Esophagus muscularis mucosa (tissue), 4 donors: ENCODE measurements at regions not wholly inside any gene's neighbourhood (a gene's known extent, or its start where the extent isn't known, plus 50 kb on each side); places are given as distances from the start of the nearest gene placed in this dataset.

Experiments used
- DNase-seq: peaks from one replicate; pipeline ENCODE4 v3.0.0-alpha.2; 2017; ENCODE audit errors: extremely low spot score
- H3K27ac ChIP-seq, 4 donors: fragments of 200-600 bp; sonication (generic); replicated peaks in 1 of 4; 1 replicate in 3 of 4; 2 replicates in 1 of 4; pipeline ENCODE4 v1.5.1; 2016 to 2019; ENCODE audit warnings: mild to moderate bottlenecking in 1 of 4
- H3K27me3 ChIP-seq, 4 donors: fragments of 200-600 bp; sonication (generic); one replicate each; pipeline versions ENCODE4 v1.5.1 to v1.6.0; 2016 to 2019
- H3K36me3 ChIP-seq, 4 donors: fragments of 200-600 bp; sonication (generic); one replicate each; pipeline ENCODE4 v1.5.1; 2016 to 2019
- H3K4me1 ChIP-seq, 4 donors: fragments of 200-600 bp; sonication (generic); one replicate each; pipeline ENCODE4 v1.5.1; 2016 to 2019
- H3K4me3 ChIP-seq, 4 donors: fragments of 200-600 bp; sonication (generic); 1 replicate in 2 of 4; 2 replicates in 2 of 4; pipeline ENCODE4 v1.5.1; 2016 to 2019; ENCODE audit warnings: mild to moderate bottlenecking in 4 of 4, moderate library complexity in 1 of 4
- H3K9me3 ChIP-seq, 4 donors: fragments of 200-600 bp; sonication (generic); 1 replicate in 3 of 4; 2 replicates in 1 of 4; pipeline ENCODE4 v1.5.1; 2016 to 2019
- CTCF ChIP-seq, 3 experiments: fragments of 200-600 bp in 2 of 3; fragments of 450-650 bp in 1 of 3; sonication (generic) in 2 of 3; IDR thresholded peaks; one replicate each; pipeline ENCODE4 v1.5.1; 2017 to 2019; ENCODE audit warnings: antibody characterized with exemption in 3 of 3, mild to moderate bottlenecking in 2 of 3, moderate library complexity in 1 of 3
- EP300 ChIP-seq: sonication (generic); formaldehyde crosslinking; IDR thresholded peaks from one replicate; pipeline ENCODE4 v1.6.1; 2017; ENCODE audit warnings: antibody characterized with exemption
- POLR2A ChIP-seq: fragments of 450-650 bp; IDR thresholded peaks from one replicate; pipeline ENCODE4 v1.6.1; 2017; ENCODE audit warnings: antibody characterized with exemption, moderate library complexity, mild to moderate bottlenecking, low read depth
- POLR2AphosphoS5 ChIP-seq, 2 donors: sonication (generic); formaldehyde crosslinking; IDR thresholded peaks; one replicate each; pipeline ENCODE4 v1.6.1; 2017; ENCODE audit warnings: antibody characterized with exemption in 2 of 2
- WGBS: methylation state at CpG from one replicate; pipeline ENCODE4 v1.1.5; 2018; 5-methylcytosine and 5-hydroxymethylcytosine counted together
- intact Hi-C: fragments of 100-400 bp; cut with DNase I; formaldehyde crosslinking; loops from one replicate; pipeline ENCODE4 v1.15.1; 2023

GRCh38 chr10:8588135-8588534 lies 533.6 kb downstream of the GATA3 start:
- Histone ChIP-seq H3K9me3 (no peaks in the 10 kb centered on the region), H3K4me1 (no peaks in the 10 kb centered on the region), H3K4me3 (no peak overlapping the region), H3K36me3 (no peaks in the 10 kb centered on the region), H3K27me3 (no peaks in the 10 kb centered on the region), H3K27ac (no peak overlapping the region)
- 54% methylated on average over 3 of the region's 3 CpGs for WGBS
- no peak for DNase-seq
- intact Hi-C loops: no loop called here
- TF ChIP-seq CTCF (IDR thresholded peaks at IDR 0.05) (no peak), EP300 (no peak), POLR2AphosphoS5 (IDR thresholded peaks at IDR 0.05) (no peak)

GRCh38 chr10:8590518-8590917 lies 536.0 kb downstream of the GATA3 start:
- TF ChIP-seq POLR2AphosphoS5 (IDR thresholded peaks at IDR 0.05) (no peak), POLR2A (no peak), CTCF (IDR thresholded peaks at IDR 0.05) (no peak), EP300 (no peak)
- Histone ChIP-seq H3K9me3 (no peaks in the 10 kb centered on the region), H3K36me3 (no peaks in the 10 kb centered on the region), H3K4me1 (no peaks in the 10 kb centered on the region), H3K27me3 (no peaks in the 10 kb centered on the region), H3K4me3 (no peak overlapping the region), H3K27ac (no peak overlapping the region)
- DNase-seq: no peak
- intact Hi-C loops: no loop called here

GRCh38 chr10:8591640-8592039 lies 537.2 kb downstream of the GATA3 start:
- no peaks in the 10 kb centered on the region for H3K9me3 ChIP-seq
- WGBS: 87% methylated on average over 7 of the region's 7 CpGs
- intact Hi-C loops: no loop called here

GRCh38 chr10:8594176-8594575 lies 539.7 kb downstream of the GATA3 start:
- no peaks in the 10 kb centered on the region for H3K27me3 ChIP-seq
- TF ChIP-seq EP300: no peak
- TF ChIP-seq CTCF (IDR thresholded peaks at IDR 0.05): no peak
- TF ChIP-seq POLR2A: no peak
- no peak for TF ChIP-seq POLR2AphosphoS5 (IDR thresholded peaks at IDR 0.05)
- no peaks in the 10 kb centered on the region for H3K9me3 ChIP-seq
- no peak overlapping the region for H3K4me3 ChIP-seq
- no peaks in the 10 kb centered on the region for H3K4me1 ChIP-seq
- H3K36me3 ChIP-seq: no peaks in the 10 kb centered on the region
- intact Hi-C loops: no loop called here
- WGBS: 73% methylated on average over 8 of the region's 8 CpGs
- no peak for DNase-seq
- H3K27ac ChIP-seq: no peak overlapping the region

More at GRCh38 chr10:8591640-8592039, 537.2 kb downstream of the GATA3 start:
- Histone ChIP-seq H3K27me3 (no peaks in the 10 kb centered on the region), H3K36me3 (no peaks in the 10 kb centered on the region), H3K4me3 (no peak overlapping the region), H3K27ac (no peak overlapping the region), H3K4me1 (no peaks in the 10 kb centered on the region)
- no peak for TF ChIP-seq POLR2A
- TF ChIP-seq CTCF (IDR thresholded peaks at IDR 0.05): no peak
- no peak for TF ChIP-seq POLR2AphosphoS5 (IDR thresholded peaks at IDR 0.05)
- TF ChIP-seq EP300: no peak
- no peak for DNase-seq

GRCh38 chr10:8594711-8595110 lies 540.2 kb downstream of the GATA3 start:
- intact Hi-C loops: no loop called here
- 94% methylated on average over 5 of the region's 5 CpGs for WGBS
- Histone ChIP-seq H3K9me3 (no peaks in the 10 kb centered on the region), H3K4me1 (no peaks in the 10 kb centered on the region), H3K4me3 (no peak overlapping the region), H3K27ac (no peak overlapping the region), H3K27me3 (no peaks in the 10 kb centered on the region), H3K36me3 (no peaks in the 10 kb centered on the region)
- no peak for DNase-seq
- TF ChIP-seq CTCF (IDR thresholded peaks at IDR 0.05) (no peak), POLR2AphosphoS5 (IDR thresholded peaks at IDR 0.05) (no peak), EP300 (no peak), POLR2A (no peak)
